Epithelial cell of prostate (primary cell): ENCODE measurements at regions not wholly inside any gene's neighbourhood (a gene's known extent, or its start where the extent isn't known, plus 50 kb on each side); places are given as distances from the start of the nearest gene placed in this dataset.

Experiments used
- DNase-seq: peaks from one replicate; pipeline ENCODE4 v3.0.0-alpha.2; 2011; ENCODE audit warnings: low read depth, low spot score
- H3K27ac ChIP-seq: fragments of 450-650 bp; 2 replicates; pipeline ENCODE4 v1.5.1; 2017; ENCODE audit warnings: mild to moderate bottlenecking

GRCh38 chr1:5415606-5416005 lies 576.6 kb downstream of the NPHP4 start:
- H3K27ac ChIP-seq: no peak overlapping the region
- no peak for DNase-seq

- no peak for DNase-seq
- no peak overlapping the region for H3K27ac ChIP-seq
These were observed 581.6 kb downstream of the NPHP4 start for GRCh38 chr1:5410652-5411051.

- H3K27ac ChIP-seq: no peak overlapping the region
- no peak for DNase-seq
These were observed 583.8 kb downstream of the NPHP4 start for GRCh38 chr1:5408401-5408800.

- no peak for DNase-seq
- H3K27ac ChIP-seq: no peak overlapping the region
These were observed 587.0 kb downstream of the NPHP4 start for GRCh38 chr1:5405263-5405662.

- H3K27ac ChIP-seq: no peak overlapping the region
- DNase-seq: no peak
These were observed 587.6 kb downstream of the NPHP4 start for GRCh38 chr1:5404412-5405203.

GRCh38 chr1:5403935-5404334 lies 588.3 kb downstream of the NPHP4 start:
- DNase-seq: no peak
- H3K27ac ChIP-seq: no peak overlapping the region

- H3K27ac ChIP-seq: no peak overlapping the region
- no peak for DNase-seq
These were observed 589.6 kb downstream of the NPHP4 start for GRCh38 chr1:5402618-5403017.

- H3K27ac ChIP-seq: no peak overlapping the region
- no peak for DNase-seq
These were observed 592.5 kb downstream of the NPHP4 start for GRCh38 chr1:5399771-5400170.

- no peak overlapping the region for H3K27ac ChIP-seq
- DNase-seq: no peak
These were observed 595.6 kb downstream of the NPHP4 start for GRCh38 chr1:5396593-5396992.

GRCh38 chr1:5394111-5394510 lies 598.1 kb downstream of the NPHP4 start:
- DNase-seq: no peak
- no peak overlapping the region for H3K27ac ChIP-seq

GRCh38 chr1:5393603-5394002 lies 598.6 kb downstream of the NPHP4 start:
- H3K27ac ChIP-seq: no peak overlapping the region
- DNase-seq: no peak

GRCh38 chr1:5393146-5393545 lies 599.1 kb downstream of the NPHP4 start:
- no peak for DNase-seq
- no peak overlapping the region for H3K27ac ChIP-seq

GRCh38 chr1:5391725-5392124 lies 600.5 kb downstream of the NPHP4 start:
- DNase-seq: no peak
- no peak overlapping the region for H3K27ac ChIP-seq

GRCh38 chr1:5390504-5390903 lies 601.7 kb downstream of the NPHP4 start:
- no peak overlapping the region for H3K27ac ChIP-seq
- DNase-seq: no peak

- no peak overlapping the region for H3K27ac ChIP-seq
- no peak for DNase-seq
These were observed 602.9 kb downstream of the NPHP4 start for GRCh38 chr1:5389101-5389885.

- H3K27ac ChIP-seq: no peak overlapping the region
- DNase-seq: no peak
These were observed 603.6 kb downstream of the NPHP4 start for GRCh38 chr1:5388622-5389021.

- DNase-seq: no peak
- no peak overlapping the region for H3K27ac ChIP-seq
These were observed 605.9 kb downstream of the NPHP4 start for GRCh38 chr1:5386371-5386770.

GRCh38 chr1:5385956-5386355 lies 606.3 kb downstream of the NPHP4 start:
- DNase-seq: no peak
- H3K27ac ChIP-seq: no peak overlapping the region

- DNase-seq: no peak
- no peak overlapping the region for H3K27ac ChIP-seq
These were observed 607.0 kb downstream of the NPHP4 start for GRCh38 chr1:5385096-5385799.

- DNase-seq: no peak
- H3K27ac ChIP-seq: no peak overlapping the region
These were observed 610.7 kb downstream of the NPHP4 start for GRCh38 chr1:5381491-5381890.

- H3K27ac ChIP-seq: no peak overlapping the region
- no peak for DNase-seq
These were observed 613.0 kb downstream of the NPHP4 start for GRCh38 chr1:5379176-5379759.
